D341Med (cell line): ENCODE measurements at regions not wholly inside any gene's neighbourhood (a gene's known extent, or its start where the extent isn't known, plus 50 kb on each side); places are given as distances from the start of the nearest gene placed in this dataset.

Source experiments
- DNase-seq: peaks from one replicate; pipeline ENCODE4 v3.0.0; 2012; ENCODE audit warnings: low spot score

DNA sequence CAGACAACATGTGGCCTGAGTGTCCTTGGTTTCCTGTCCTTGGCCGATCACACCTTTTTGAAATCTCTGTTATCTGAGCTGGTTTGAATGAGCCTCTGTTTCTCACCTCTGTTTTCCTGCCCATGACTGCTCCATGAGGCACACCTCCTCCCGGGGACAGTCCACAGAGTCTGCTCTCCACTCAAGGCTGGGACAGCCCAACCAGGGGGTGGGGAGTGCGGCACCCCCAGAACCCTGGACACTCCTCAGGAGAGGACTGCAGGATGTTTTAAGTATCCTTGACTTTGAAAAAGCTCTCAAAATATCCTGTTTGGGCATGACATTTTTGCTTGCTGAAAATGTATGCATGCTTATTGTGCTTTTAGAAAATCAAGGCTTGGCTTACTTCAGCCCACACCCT is 333.0 kb upstream of the N4BP1 start:
- no peak for DNase-seq

DNA sequence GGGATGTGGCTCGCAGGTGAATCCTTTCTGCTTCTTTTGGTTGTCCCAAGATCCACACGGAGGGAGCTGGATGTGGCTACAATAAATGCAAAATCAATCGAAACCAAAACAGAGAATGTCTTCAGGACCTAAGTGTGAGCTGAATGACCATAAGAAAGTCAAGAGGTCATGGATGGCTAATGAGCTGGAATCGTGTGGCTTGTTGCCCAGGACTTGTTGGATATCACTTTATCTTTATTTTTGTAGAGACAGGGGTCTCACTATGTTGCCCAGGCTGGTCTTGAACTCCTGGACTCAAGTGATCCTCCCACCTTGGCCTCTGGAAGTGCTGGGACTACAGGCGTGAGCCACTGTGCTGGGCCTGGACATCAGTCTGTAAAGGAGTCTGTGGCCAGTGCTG is 326.8 kb upstream of the N4BP1 start:
- DNase-seq: no peak

DNA sequence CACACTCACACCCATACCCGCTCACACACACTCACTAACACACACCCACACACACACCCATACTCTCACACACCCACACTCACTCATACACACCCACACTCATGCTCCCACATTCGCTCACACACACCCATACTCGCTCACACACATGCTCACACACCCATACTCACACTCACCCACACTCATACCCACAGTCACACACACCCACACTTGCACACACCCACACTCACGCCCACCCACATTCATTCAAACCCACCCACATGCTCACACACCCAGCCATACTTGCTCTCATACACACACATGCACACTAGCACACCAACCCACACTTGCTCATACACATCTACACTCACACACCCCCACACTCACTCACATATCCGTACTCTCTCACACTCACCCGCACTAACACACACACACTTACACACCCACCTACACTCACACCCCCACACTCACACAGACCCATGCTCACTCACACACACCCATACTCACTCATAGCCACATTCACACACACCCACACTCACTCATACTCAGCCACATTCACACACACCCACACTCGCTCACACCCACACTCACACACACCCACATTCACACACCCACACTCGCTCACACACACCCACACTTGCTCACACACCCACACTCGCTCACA is 322.4 kb upstream of the N4BP1 start:
- no peak for DNase-seq

DNA sequence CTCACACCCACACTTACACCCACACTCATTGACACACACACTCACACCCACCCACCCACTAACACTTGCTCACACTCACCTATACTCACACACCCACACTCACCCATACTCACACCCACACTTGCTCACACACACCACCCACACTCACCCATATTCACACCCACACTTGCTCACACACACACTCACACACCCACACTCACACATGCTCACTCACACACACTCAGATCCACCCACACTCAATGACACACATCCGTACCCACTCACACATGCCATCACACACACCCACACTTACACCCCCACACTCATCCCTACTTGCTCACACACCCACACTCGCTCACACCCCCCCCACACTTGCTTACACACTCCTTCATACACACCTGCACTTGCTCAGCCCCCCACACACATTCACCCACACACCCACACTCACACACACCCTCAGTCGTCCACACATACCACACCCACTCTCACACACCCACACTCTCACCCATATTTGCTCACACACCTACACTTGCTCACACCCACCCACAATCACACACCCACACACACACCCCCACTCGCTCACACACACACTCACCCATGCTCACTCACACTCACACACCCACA is 321.1 kb upstream of the N4BP1 start:
- no peak for DNase-seq

DNA sequence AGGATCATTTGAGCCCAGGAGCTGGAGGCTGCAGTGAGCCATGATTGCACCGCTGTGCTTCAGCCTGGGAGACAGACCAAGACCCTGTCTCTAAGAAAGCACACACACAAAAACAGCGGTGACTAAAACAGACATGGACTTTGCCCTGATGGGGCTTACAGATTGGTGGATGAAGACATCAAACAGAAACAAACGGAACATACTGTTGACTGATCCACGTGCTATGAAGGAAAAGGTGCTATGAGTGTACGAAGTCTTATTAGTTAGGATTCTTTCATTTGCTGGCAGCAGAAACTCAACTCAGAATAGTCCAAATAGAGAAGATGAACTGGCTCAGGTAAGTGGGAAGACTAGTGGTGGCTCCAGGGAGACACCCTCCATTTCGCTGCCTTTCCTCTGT is 309.8 kb upstream of the N4BP1 start:
- DNase-seq: no peak

DNA sequence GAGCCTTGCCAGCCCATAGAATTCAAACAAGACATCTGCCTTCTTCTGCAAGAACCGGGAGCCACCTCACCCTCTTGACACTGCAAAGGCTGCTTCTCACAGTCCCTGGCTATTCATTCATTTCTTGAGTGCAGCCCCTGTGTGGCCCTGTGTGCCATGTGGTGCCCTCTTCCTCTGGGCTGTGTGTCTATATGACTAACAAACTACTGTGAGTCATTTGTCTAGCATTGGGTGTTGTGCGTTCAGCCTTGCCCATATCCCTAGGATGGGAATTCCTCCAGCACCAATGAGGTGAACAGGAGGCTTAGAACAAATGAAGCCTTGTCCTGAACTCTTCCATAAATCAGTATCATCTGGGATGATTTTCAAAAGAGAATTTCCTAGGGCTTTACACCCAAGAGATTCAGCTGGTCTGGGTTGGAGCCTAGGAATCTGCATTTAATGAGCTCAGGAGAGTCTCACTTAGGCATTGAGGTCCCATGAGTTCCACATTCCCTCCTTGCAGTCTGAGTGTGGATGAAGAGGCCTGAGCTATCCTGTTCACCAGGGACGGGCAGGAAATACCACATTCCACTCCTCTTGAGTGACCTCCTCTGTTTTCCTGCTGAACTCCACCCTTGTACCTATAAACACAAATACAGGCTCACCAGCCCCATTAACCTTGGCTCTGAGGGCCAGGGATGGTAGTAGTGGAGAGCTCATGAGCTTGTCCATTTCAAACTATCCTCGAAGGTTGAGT is 308.7 kb upstream of the N4BP1 start:
- no peak for DNase-seq

DNA sequence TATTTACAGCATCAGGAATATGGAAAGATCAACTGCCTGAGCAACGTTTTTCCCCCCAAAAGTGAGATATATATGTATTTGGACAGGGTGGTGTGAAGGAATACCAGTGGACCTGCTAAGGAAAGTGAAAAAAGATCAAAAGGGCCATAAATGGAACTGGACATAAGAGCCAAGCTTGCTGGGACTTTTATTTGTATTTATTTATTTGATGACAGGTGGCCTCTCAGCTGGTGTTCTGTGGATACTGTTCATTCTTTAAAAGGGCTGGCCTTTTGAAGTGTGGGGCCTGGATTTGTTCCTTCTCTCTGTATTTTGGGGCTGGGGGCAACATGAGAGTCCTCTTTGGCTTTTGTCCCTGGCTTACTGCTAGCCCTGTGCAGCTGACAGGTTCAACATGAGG is 306.6 kb upstream of the N4BP1 start:
- no peak for DNase-seq

DNA sequence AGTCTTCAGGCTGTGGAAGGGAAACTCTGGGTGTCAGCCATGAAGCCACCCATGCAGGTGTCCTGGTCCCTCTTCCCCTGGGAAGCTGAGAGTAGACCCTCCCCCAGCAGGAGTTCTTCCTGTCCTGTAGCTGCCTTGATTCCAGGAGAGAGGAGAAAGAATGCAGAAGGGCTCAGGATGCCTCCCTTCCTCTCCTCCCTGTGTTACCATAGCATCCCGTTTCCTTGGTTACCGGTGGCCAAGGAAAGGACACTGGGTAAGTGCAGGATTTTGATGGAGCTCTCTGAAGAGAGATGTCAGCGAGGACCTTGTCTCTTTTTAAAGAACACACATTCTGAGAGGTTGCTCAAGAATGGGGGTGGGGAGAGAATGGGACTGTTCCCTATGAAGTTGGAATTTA is 304.1 kb upstream of the N4BP1 start:
- no peak for DNase-seq

DNA sequence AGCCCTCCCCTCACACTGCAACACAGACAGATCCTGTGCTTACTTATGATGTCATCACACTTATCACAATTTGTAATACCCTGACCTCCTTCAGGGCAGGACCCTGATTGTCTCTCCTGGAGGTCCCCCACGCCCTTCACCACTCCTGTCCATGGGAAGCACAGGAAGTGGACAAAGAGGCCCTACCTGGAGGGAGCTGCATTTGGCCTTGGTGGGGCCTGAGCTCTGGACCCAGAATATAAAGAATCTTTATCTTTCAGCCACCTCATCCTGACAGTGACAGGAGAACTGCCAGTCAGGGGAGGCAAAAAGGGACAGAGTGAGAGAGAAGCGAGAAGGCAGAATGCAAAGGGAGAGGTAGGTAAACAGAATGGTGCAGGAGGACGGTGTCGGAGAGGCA is 303.4 kb upstream of the N4BP1 start:
- DNase-seq: no peak

DNA sequence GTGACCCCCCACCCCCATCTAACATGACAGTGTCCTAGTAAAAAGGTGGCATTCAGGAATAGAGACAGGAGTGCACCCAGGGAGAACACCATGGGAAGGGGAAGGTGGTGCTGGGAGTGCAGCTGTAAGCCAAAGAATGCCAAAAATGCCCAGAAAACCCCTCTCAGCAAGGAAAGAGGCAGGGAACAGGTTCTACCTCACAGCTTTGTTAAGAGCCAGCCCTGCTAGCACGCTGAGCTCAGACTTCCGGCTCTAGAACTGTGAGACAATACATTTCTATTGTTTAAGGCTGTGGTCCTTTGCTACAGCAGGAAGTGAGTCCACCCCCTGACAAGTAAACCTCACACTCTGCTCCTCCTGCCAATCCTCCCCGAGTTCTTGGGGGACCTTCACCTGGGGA is 302.4 kb upstream of the N4BP1 start:
- DNase-seq: no peak

DNA sequence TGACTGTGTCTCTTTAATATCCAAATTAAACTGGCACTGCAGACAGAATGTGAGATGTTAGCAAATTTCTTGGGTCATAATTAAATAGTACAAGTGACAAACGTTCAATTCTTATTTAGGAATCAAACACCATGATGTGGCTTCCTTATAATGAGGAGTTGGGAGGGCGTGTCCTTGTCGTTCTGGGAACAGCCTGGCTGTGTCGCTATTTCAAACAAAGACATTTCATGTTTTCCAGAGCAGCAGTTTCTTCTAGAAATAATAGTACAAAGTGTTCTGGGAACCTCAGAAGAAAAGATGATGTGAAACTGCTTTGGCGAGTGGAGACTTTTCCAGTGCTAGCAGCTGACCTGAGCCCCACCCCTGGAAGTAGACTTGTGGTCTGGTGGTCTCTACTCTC is 301.7 kb upstream of the N4BP1 start:
- no peak for DNase-seq

DNA sequence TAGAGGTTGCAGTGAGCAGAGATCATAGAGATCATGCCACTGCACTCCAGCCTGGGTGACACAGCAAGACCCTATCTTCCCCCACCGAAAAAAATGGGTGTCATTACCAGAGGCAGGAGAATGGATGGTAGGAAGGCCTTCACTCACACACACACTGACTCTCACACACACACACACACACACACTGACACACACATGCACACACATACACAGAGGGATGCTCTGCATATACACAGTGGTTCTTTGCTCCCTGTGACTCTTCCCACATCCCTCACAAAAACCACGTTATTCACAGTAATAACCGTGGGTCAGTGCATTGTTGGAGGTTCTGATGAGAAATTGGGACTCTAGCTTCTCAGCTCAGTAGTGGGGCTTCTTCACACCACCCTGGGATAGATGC is 300.2 kb upstream of the N4BP1 start:
- no peak for DNase-seq

DNA sequence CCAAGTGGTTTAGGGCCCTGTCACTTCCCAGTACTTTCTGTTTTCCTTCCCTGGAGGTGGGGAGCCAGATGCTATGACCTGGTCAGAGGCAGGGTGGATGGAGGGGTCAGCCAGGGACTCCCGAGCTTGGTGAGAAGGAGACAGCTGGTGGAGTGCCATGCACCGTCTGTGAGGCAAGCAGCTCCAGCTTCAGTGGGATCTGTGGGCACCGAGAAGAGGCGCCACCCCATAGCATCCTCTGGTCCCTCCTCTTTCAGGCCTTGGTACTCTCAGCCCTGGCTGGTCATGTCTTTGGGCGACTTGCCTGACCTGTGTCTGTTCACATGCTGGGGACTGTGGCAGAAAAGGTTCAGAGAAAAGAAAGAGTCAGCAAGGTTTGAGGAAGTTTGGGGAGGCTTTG is 299.3 kb upstream of the N4BP1 start:
- no peak for DNase-seq

DNA sequence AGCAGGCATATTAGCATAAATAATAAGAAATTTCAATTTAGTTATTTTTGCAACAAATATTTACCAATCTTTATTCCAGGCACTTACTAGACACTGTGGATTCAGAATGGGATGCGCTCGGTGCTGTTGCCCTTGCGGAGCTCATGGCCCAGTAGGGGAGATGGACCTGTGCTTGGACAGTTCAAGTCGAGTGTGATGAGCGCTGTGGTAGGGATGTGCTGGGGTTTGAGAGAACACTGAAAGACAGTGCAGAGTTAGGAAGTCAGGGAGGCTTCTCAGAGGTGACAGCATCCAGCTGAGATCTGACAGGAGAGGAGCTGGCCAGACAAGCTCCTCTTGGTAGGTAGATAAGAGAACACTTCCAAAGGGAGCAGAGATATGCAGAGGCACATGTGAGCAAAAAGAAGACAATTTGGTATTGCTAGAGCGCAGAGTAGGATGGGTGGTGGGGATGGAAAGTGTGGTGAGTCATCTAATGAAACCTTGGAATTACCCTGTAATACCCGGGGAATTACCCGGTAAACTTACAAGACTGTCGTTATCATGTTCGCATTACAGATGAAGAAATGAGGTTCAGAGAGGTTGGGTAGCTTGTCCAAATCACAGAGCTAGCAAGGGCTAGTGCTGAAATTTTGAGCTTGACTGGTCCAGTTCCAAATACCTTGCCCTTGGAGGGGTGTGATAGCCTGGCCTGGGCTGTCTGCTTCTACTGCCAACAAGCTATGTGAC is 298.1 kb upstream of the N4BP1 start:
- no peak for DNase-seq

DNA sequence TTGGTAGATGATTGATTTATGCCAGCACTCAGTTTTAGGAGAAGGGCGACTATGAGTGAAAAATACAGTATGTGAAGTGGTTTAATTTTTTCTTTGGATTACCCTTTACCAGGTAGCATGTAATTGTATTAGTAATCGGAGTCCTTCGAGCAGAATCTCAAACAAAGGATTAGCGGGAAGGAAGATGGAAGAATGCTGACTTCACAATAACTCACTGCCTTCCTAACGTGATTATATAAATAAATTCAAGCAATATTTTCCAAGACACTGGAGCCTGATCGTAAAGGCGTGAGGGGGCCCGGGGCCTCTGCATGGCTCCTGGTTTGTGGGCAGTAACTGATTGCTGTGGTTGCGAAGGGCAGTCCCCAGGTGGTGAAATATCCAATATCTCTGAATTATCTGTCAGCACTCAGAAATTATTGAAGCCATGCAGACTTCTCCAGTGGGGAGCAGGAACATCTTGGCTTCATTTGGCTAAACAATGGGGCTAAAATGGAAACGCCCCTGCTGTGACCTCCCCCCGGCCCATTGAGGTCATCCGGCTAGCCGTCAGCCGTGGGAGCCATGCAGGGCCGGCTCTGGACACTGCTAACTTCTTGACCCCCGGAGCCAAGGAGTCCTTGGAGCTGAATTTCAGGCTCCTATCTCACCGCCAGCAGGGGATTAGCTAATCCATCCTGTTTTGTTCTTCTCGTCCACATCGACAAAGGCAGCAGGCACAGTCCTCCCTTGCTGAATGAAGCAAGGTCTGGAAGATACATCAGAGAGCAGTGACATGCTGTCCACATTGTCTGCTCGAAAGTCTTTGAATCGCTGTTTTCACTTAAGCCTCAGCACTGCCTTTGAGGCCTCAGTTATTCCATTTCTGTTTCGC is 295.9 kb upstream of the N4BP1 start:
- DNase-seq: no peak

DNA sequence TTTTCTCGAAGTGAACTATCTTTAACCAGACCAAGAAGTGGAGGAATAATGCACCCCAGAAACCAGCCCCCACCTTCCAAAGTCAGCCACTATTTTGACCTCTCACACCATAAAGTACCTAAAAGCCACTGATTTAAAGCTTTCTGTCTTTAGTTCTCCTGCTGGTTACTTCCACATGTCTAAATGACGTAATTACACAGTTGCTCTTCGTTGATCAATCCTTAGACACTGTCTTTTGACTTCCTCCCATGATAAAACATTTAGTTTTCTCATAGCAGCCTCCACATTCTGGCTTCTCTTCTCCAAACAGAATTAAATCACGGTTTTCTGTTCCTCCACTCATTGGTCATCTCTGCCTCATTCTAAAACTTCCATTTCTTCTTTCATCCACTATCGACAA is 294.4 kb upstream of the N4BP1 start:
- DNase-seq: no peak

DNA sequence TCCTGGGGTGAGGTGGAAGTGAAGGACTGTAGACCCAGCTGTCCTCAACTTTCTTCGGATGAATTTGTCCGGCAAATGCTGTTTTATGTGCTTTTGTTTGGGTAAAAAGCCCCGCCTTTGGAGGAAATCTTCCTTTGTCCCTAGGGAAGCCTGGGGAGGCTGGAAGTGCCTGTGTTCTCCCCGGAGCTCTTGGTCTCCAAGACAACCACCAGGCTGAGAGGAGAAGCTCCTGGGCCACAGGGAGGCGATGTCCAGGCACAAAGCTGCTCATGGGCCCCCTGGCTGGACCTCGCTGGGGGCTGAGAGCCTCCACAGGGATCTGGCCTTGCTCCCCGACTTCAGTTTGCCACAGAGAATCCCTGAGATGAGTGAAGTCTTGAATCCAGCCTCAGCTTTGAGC is 293.1 kb upstream of the N4BP1 start:
- no peak for DNase-seq

DNA sequence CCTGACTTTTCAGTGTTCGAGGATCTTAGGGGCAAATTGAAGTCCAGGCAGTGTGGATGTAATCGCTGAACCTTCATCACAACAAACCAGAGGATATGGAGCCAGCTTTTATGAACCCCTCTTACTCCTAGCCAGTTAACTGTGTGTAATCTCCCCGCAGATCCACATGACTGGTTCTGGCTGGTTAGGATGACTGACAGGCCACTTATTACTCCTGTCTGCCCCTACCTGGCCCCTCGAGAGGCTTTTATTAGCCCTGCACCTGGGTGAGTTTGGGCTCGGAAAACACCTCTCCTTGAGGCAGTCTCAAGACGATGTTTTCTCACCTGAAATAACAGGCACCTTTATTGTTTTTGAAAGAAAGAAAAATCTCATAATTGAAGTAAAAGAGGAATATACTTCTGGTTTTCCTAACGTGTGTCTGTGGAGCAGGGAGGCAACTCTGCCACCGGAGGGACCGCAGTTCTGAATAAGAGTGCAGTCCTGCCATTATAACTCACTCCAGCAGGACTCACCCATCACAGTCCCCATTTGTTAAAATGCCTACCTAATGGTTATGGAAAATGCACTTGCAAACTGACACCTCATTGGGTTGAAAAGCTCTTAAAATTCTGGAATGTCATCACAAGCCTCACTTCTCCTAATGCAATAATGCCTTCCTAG is 291.9 kb upstream of the N4BP1 start:
- no peak for DNase-seq

DNA sequence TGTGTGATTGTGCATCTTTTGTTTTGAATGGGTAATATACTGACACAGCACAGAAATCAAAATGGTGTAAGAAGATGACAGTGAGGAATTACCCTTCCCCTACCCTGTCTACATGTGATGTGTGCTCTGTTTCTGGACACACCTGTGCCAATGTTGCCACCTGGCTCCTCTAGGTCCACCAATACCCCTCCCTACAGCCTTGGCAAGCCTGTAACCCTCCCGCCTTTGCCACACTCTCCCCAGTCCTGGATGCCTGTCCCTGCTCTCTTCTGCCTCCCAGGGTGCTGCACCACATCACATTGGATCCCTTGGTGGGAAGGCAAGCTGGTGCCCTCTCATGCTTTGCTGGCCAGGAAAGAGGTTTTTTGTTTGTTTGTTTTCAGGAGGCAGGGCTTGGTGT is 289.5 kb upstream of the N4BP1 start:
- DNase-seq: no peak

DNA sequence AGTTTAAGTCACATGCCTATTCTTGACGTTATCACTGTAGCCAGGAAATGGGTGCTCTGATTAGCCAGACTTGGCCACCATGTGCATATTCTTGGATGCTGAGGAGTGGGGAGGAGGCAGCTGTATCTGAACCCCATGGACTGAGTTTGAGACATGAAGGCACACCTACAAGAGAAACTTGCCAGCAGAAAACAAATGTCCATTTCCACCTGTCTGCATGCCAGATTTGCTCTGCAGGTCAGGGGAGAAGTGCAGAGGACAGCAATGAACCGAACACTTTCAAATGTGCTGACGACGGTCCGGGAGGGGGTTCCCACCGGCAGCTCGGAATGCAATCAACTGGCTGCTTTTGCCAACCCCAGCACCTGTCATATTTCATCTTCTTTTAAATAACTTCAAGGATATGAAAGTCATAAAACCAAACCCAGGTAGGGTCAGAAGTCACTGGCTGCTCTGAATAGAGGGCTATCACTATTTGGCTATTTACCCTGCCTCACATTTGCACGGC is 287.8 kb upstream of the N4BP1 start:
- no peak for DNase-seq

DNA sequence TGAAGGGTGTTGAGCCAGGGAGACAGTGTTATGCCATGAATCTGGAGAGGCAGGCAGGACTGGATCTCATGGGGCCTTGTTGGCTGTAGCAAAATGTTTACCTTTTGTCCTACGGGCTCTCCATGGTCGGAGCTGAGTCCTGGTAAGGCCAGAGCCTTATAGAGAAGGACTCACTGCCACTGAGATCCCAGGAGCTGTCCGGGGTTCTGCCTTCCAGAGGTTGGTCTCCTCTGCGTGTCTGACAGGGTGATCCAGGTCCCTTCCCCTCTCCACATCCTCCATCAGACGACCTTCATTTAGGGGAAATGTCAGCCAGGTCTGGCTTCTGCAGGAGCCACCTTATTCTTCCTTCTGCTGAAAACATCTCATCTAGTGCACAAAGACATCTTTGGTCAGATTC is 285.2 kb upstream of the N4BP1 start:
- no peak for DNase-seq
